ENCODE measurements at regions not wholly inside any gene's neighbourhood (a gene's known extent, or its start where the extent isn't known, plus 50 kb on each side); places are given as distances from the start of the nearest gene placed in this dataset.

DNA sequence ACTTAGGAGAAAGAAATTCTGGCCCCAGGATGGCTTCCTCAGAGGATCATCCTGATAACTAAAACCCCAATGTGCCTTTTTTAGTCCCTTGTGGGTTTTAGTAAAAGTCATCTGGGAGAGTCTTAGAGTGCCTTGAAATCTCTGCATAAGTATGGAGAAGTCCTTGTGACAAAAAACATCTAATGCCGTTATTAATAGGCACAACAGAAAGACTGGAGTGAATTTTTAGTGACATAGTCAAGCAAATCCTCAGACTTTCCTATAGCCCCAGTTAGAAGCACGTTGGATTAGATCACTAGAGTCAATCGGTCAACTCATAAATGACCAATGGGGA, 108.2 kb upstream of the MPDZ start:
- no peaks in the 10 kb centered on the region for H3K4me1 Mint-ChIP-seq
- Histone ChIP-seq H3K4me1 (ENCODE audit: insufficient read depth, low read length) (no peaks in the 10 kb centered on the region), H3K27me3 (ENCODE audit: insufficient read depth, low read length, poor library complexity, severe bottlenecking) (no peaks in the 10 kb centered on the region), H3K27ac (ENCODE audit: low read depth, low read length) (no peak overlapping the region), H3K4me3 (ENCODE audit: low read length) (no peak overlapping the region), H3K9me3 (ENCODE audit: low read length) (no peaks in the 10 kb centered on the region), H3K36me3 (ENCODE audit: insufficient read depth, low read length) (no peaks in the 10 kb centered on the region)
- H3K9me3 Mint-ChIP-seq = peaks cover 7 to 37% (median 25%) of the 10 kb centered on the region in 5 donors
- no peak overlapping the region for H3K4me3 Mint-ChIP-seq
- POLR2A ChIA-PET = no interaction called here
- no peak for DNase-seq
- no peaks in the 10 kb centered on the region for H3K36me3 Mint-ChIP-seq
- no peak overlapping the region for H3K27ac Mint-ChIP-seq
- CTCF ChIA-PET = no interaction called here
- H3K27me3 Mint-ChIP-seq = peaks cover 0 to 1% of the 10 kb centered on the region in 2 donors

DNA sequence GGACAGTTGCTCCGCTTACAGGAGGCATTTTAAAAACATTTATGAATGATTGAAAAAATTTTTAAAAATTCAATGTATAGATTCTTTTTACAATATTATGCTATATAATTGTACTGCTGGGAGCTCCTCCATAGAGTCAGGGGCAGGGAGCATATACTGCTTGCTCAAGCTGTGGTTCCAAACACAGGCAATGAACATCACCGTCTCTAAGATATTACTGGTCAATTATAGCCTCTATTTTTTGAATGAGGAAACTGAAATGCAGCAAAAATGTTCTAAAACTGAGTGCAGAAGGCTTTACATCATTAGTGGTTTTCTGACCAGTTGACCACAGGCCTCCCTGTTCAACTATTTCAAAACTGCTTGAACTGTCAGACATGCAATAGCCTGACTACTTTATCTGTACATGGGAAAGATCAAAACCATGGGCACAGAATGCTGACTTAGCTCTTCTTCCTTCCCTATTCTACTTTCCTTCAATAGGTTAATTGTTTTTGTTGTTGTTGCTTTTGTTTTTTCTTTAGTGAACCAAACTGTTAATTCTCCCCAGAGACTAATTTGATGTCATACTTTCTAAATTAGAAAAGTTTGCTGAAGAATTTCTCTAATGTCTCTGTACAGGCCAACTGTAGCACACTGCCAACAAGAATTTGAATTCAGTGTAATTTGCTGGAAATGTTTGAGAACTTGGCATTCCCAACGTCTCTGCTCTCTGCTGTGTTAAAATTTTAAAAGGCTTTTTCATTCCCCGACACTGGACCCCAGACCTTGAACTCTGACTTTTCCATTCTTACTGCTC, 107.6 kb upstream of the MPDZ start:
- H3K36me3 Mint-ChIP-seq = no peaks in the 10 kb centered on the region
- no peaks in the 10 kb centered on the region for H3K27me3 ChIP-seq (ENCODE audit: insufficient read depth, low read length, poor library complexity, severe bottlenecking)
- no peaks in the 10 kb centered on the region for H3K4me1 ChIP-seq (ENCODE audit: insufficient read depth, low read length)
- H3K9me3 Mint-ChIP-seq = peaks cover 7 to 41% (median 25%) of the 10 kb centered on the region in 5 donors
- H3K4me1 Mint-ChIP-seq = no peaks in the 10 kb centered on the region
- ChIA-PET CTCF (no interaction called here), POLR2A (no interaction called here)
- no peak overlapping the region for H3K27ac Mint-ChIP-seq
- H3K4me3 Mint-ChIP-seq = no peak overlapping the region
- no peak overlapping the region for H3K27ac ChIP-seq (ENCODE audit: low read depth, low read length)
- no peak for DNase-seq
- no peaks in the 10 kb centered on the region for H3K9me3 ChIP-seq (ENCODE audit: low read length)
- no peaks in the 10 kb centered on the region for H3K36me3 ChIP-seq (ENCODE audit: insufficient read depth, low read length)
- no peak overlapping the region for H3K4me3 ChIP-seq (ENCODE audit: low read length)
- H3K27me3 Mint-ChIP-seq = peaks cover 0 to 1% of the 10 kb centered on the region in 2 donors

DNA sequence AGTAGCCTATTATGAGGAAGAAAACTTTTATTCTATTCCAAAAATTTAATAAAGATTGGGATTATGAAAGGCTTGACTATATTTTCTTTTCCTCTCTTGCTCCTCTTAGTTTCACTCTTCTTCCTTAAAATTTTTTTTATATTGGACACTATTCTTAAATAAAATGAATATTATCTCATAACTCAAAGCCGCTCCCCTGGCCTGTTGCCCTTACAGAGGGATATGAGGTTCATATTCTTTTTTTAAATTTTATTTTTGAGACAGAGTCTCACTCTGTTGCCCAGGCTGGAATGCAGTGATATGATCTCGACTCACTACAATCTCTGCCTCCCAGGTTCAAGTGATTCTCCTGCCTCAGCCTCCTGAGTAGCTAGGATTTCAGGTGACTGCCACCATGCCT, 106.8 kb upstream of the MPDZ start:
- peaks cover 0 to 1% of the 10 kb centered on the region in 2 donors for H3K27me3 Mint-ChIP-seq
- H3K4me1 Mint-ChIP-seq = no peaks in the 10 kb centered on the region
- Histone ChIP-seq H3K9me3 (ENCODE audit: low read length) (no peaks in the 10 kb centered on the region), H3K36me3 (ENCODE audit: insufficient read depth, low read length) (no peaks in the 10 kb centered on the region), H3K4me3 (ENCODE audit: low read length) (no peak overlapping the region), H3K27ac (ENCODE audit: low read depth, low read length) (no peak overlapping the region), H3K27me3 (ENCODE audit: insufficient read depth, low read length, poor library complexity, severe bottlenecking) (no peaks in the 10 kb centered on the region), H3K4me1 (ENCODE audit: insufficient read depth, low read length) (no peaks in the 10 kb centered on the region)
- CTCF ChIA-PET = no interaction called here
- H3K4me3 Mint-ChIP-seq = no peak overlapping the region
- H3K27ac Mint-ChIP-seq = no peak overlapping the region
- peaks cover 7 to 36% (median 19%) of the 10 kb centered on the region in 5 donors for H3K9me3 Mint-ChIP-seq
- H3K36me3 Mint-ChIP-seq = no peaks in the 10 kb centered on the region
- no peak for DNase-seq
- POLR2A ChIA-PET = no interaction called here

DNA sequence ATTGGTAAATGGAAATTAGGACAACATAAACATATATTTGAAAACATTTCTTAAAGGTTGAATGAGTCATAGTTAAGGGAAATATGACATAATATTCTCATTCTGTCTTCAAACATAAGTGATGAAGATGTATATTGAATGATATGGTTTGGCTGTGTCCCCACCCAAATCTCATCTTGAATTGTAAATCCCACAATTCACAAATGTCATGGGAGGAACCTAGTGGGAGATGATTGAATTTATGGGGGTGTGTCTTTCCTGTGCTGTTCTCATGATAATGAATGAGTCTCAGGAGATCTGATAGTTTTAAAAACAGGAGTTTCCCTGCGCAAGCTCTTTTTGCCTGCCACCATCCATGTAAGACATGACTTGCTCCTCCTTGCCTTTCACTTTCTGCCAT, 104.4 kb upstream of the MPDZ start:
- Histone ChIP-seq H3K36me3 (ENCODE audit: insufficient read depth, low read length) (no peaks in the 10 kb centered on the region), H3K4me3 (ENCODE audit: low read length) (no peak overlapping the region), H3K4me1 (ENCODE audit: insufficient read depth, low read length) (no peaks in the 10 kb centered on the region), H3K9me3 (ENCODE audit: low read length) (no peaks in the 10 kb centered on the region), H3K27ac (ENCODE audit: low read depth, low read length) (no peak overlapping the region), H3K27me3 (ENCODE audit: insufficient read depth, low read length, poor library complexity, severe bottlenecking) (no peaks in the 10 kb centered on the region)
- Mint-ChIP-seq H3K27ac (no peak overlapping the region), H3K4me3 (no peak overlapping the region), H3K36me3 (no peaks in the 10 kb centered on the region), H3K27me3 (peaks cover 0 to under 1% of the 10 kb centered on the region in 2 donors), H3K4me1 (no peaks in the 10 kb centered on the region), H3K9me3 (peaks cover 7 to 26% (median 15%) of the 10 kb centered on the region in 5 donors)
- DNase-seq = no peak
- POLR2A ChIA-PET = no interaction called here
- CTCF ChIA-PET = no interaction called here

DNA sequence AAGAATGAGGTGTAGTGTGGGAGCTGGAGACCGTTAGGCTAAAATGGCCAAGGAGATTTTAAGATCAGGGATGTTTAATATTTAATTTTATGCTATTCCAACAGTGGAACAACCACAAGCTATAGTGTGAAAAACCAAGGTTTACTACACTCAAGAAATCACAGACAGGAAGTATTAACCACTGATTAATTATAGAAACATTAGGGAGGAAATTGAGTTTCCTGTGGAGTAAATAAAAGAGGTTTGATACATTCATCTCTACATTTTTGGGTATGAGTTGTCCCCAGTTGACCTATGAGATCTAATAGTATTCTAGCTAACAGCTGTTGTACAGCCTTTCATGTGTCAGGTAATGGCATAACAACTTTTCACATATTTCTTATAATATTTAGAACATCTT, 103.7 kb upstream of the MPDZ start:
- Histone ChIP-seq H3K27me3 (ENCODE audit: insufficient read depth, low read length, poor library complexity, severe bottlenecking) (no peaks in the 10 kb centered on the region), H3K27ac (ENCODE audit: low read depth, low read length) (no peak overlapping the region), H3K4me1 (ENCODE audit: insufficient read depth, low read length) (no peaks in the 10 kb centered on the region), H3K9me3 (ENCODE audit: low read length) (no peaks in the 10 kb centered on the region), H3K36me3 (ENCODE audit: insufficient read depth, low read length) (no peaks in the 10 kb centered on the region), H3K4me3 (ENCODE audit: low read length) (no peak overlapping the region)
- Mint-ChIP-seq H3K27me3 (peaks cover 0 to 2% of the 10 kb centered on the region in 2 donors), H3K27ac (no peak overlapping the region), H3K36me3 (no peaks in the 10 kb centered on the region), H3K4me3 (no peak overlapping the region), H3K4me1 (no peaks in the 10 kb centered on the region), H3K9me3 (peaks cover 7 to 26% (median 15%) of the 10 kb centered on the region in 5 donors)
- CTCF ChIA-PET = no interaction called here
- POLR2A ChIA-PET = no interaction called here
- DNase-seq = no peak

DNA sequence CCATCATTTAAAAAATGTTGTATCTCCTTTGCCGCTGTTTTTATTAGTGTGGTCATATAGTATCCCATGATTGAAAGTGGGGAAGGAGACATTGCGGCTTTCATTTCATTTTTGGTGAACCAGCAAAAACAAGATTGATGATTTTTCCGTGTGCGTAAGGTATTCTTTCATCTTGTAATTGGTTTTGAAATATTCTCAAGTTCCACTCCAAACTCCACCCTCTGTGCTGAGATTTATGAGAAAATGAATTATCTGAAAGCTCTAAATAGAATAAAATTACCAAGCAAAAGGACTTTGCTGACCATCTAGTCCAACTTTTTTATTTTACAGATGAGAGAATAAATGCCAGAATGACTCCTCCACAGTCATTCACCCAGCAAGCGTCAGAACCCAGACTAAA, 103.1 kb upstream of the MPDZ start:
- no peaks in the 10 kb centered on the region for H3K36me3 Mint-ChIP-seq
- CTCF ChIA-PET = no interaction called here
- DNase-seq = no peak
- no peaks in the 10 kb centered on the region for H3K36me3 ChIP-seq (ENCODE audit: insufficient read depth, low read length)
- no peak overlapping the region for H3K27ac Mint-ChIP-seq
- POLR2A ChIA-PET = no interaction called here
- H3K4me1 ChIP-seq (ENCODE audit: insufficient read depth, low read length) = no peaks in the 10 kb centered on the region
- no peaks in the 10 kb centered on the region for H3K9me3 ChIP-seq (ENCODE audit: low read length)
- no peak overlapping the region for H3K4me3 ChIP-seq (ENCODE audit: low read length)
- no peak overlapping the region for H3K4me3 Mint-ChIP-seq
- no peaks in the 10 kb centered on the region for H3K27me3 ChIP-seq (ENCODE audit: insufficient read depth, low read length, poor library complexity, severe bottlenecking)
- no peaks in the 10 kb centered on the region for H3K4me1 Mint-ChIP-seq
- peaks cover 0 to 2% of the 10 kb centered on the region in 2 donors for H3K27me3 Mint-ChIP-seq
- peaks cover 8 to 23% (median 12%) of the 10 kb centered on the region in 5 donors for H3K9me3 Mint-ChIP-seq
- no peak overlapping the region for H3K27ac ChIP-seq (ENCODE audit: low read depth, low read length)

DNA sequence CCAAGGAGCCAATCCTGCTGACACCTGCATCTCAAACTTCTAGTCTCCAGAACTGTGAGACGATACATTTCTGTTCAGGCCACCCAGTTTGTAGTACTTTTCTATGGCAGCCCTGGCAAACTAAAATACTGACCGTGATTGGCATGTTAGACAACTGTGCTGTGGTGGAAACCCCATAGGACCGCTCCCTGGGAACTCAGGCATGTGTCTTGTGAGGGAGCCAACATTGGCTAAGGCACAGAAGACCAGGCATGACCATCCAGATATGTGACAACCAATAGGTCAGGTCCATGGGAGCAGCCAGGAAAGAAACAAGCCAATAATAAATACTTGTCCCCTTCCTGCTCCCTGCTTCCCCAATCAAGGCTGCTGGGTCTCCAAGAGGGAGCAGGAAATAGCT, 101.4 kb upstream of the MPDZ start:
- Mint-ChIP-seq H3K27me3 (peaks cover 0 to 2% of the 10 kb centered on the region in 2 donors), H3K4me3 (no peak overlapping the region), H3K27ac (peak overlapping the region in 1 of 8 donors; percentile 21), H3K9me3 (peaks cover 6 to 28% (median 12%) of the 10 kb centered on the region in 5 donors), H3K36me3 (no peaks in the 10 kb centered on the region), H3K4me1 (no peaks in the 10 kb centered on the region)
- Histone ChIP-seq H3K4me1 (ENCODE audit: insufficient read depth, low read length) (no peaks in the 10 kb centered on the region), H3K36me3 (ENCODE audit: insufficient read depth, low read length) (no peaks in the 10 kb centered on the region), H3K9me3 (ENCODE audit: low read length) (no peaks in the 10 kb centered on the region), H3K4me3 (ENCODE audit: low read length) (no peak overlapping the region), H3K27me3 (ENCODE audit: insufficient read depth, low read length, poor library complexity, severe bottlenecking) (no peaks in the 10 kb centered on the region), H3K27ac (ENCODE audit: low read depth, low read length) (no peak overlapping the region)
- POLR2A ChIA-PET = no interaction called here
- CTCF ChIA-PET = no interaction called here
- no peak for DNase-seq

DNA sequence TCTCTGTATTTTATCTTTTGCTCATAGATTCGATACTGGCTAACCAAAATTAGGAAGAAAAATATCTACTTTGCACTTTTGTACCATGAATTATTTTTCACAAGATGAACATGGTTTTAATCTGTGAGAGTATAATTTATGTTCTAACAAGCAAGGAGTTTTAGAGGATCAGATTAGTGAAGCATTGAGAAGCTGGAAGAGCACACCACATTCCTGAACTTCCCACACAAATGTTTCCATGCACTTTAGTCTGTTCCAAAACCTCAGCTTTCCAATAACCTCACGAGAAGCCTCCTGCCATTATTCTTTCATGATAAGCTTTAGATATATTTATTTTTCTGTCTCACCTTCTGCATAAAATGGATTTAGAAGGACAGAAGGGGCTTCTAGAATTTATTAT, 98.7 kb upstream of the MPDZ start:
- no peak overlapping the region for H3K4me3 ChIP-seq (ENCODE audit: low read length)
- DNase-seq = no peak
- Mint-ChIP-seq H3K4me3 (no peak overlapping the region), H3K27ac (no peak overlapping the region), H3K36me3 (no peaks in the 10 kb centered on the region), H3K27me3 (peaks cover 0 to 2% of the 10 kb centered on the region in 2 donors), H3K4me1 (no peaks in the 10 kb centered on the region), H3K9me3 (peaks cover 0 to 32% (median 12%) of the 10 kb centered on the region in 5 donors)
- no peaks in the 10 kb centered on the region for H3K27me3 ChIP-seq (ENCODE audit: insufficient read depth, low read length, poor library complexity, severe bottlenecking)
- ChIA-PET CTCF (no interaction called here), POLR2A (no interaction called here)
- H3K4me1 ChIP-seq (ENCODE audit: insufficient read depth, low read length) = no peaks in the 10 kb centered on the region
- no peaks in the 10 kb centered on the region for H3K36me3 ChIP-seq (ENCODE audit: insufficient read depth, low read length)
- H3K9me3 ChIP-seq (ENCODE audit: low read length) = no peaks in the 10 kb centered on the region
- no peak overlapping the region for H3K27ac ChIP-seq (ENCODE audit: low read depth, low read length)

Measured in CD8-positive, alpha-beta memory T cell (primary cell).